OCI-LY7 (cell line): ENCODE measurements at regions not wholly inside any gene's neighbourhood (a gene's known extent, or its start where the extent isn't known, plus 50 kb on each side); places are given as distances from the start of the nearest gene placed in this dataset.

Source experiments
- BruUV-seq: library from RNA; stranded (reverse); fragments of 400-500 nt; replicated peaks from 2 replicates; lab custom pipeline; 2021; lab: Mats Ljungman, UMichigan
- CTCF ChIA-PET: fragments of 300-600 bp; sonication (Branson Sonifier 250); formaldehyde crosslinking; loops from one replicate; lab custom pipeline; 2022; ENCODE audit warnings: antibody characterized with exemption; ENCODE audit not compliant: unreplicated experiment; lab: Charles Lee
- POLR2A ChIA-PET: fragments of 300-600 bp; sonication (Branson Sonifier 250); formaldehyde crosslinking; loops from one replicate; lab custom pipeline; 2022; ENCODE audit warnings: antibody characterized with exemption; lab: Charles Lee
- DNase-seq: peaks from one replicate; pipeline ENCODE4 v3.0.0-alpha.2; 2015; ENCODE audit warnings: low spot score
- H2AFZ ChIP-seq: fragments of 200-600 bp; sonication (generic), shearing (Covaris generic); 2 replicates; pipeline ENCODE4 v1.6.1; 2014; ENCODE audit warnings: mild to moderate bottlenecking, antibody characterized with exemption, low read length, moderate library complexity
- H3K27ac ChIP-seq: fragments of 200-600 bp; sonication (generic); 2 replicates; pipeline ENCODE4 v1.5.1; 2014; ENCODE audit warnings: mixed run types, low read depth, mild to moderate bottlenecking, moderate library complexity, low read length, inconsistent platforms; ENCODE audit not compliant: poor library complexity, severe bottlenecking
- H3K36me3 ChIP-seq: fragments of 200-600 bp; sonication (generic); 2 replicates; pipeline ENCODE4 v1.6.1; 2014; ENCODE audit warnings: mild to moderate bottlenecking, antibody characterized with exemption, low read length, moderate library complexity, mixed read lengths; ENCODE audit not compliant: insufficient read depth
- H3K4me1 ChIP-seq: fragments of 200-600 bp; sonication (generic); 2 replicates; pipeline ENCODE4 v1.5.1; 2014; ENCODE audit warnings: mild to moderate bottlenecking, low read length; ENCODE audit not compliant: insufficient read depth, poor library complexity, severe bottlenecking
- H3K4me2 ChIP-seq: fragments of 200-600 bp; sonication (generic); 2 replicates; pipeline ENCODE4 v1.6.1; 2014; ENCODE audit warnings: mild to moderate bottlenecking, low read length
- H3K4me3 ChIP-seq: fragments of 200-600 bp; sonication (generic); 2 replicates; pipeline ENCODE4 v1.5.1; 2014; ENCODE audit warnings: mild to moderate bottlenecking, low read depth, low read length; ENCODE audit not compliant: poor library complexity, severe bottlenecking
- H3K79me2 ChIP-seq: fragments of 200-600 bp; sonication (generic); 2 replicates; pipeline ENCODE4 v1.6.1; 2016; ENCODE audit warnings: low read depth, mild to moderate bottlenecking, low read length, moderate library complexity, mixed read lengths; ENCODE audit not compliant: insufficient read depth
- H3K9me2 ChIP-seq: fragments of 200-600 bp; sonication (generic); 2 replicates; pipeline ENCODE4 v1.6.1; 2016; ENCODE audit warnings: mild to moderate bottlenecking, low read length, mixed read lengths; ENCODE audit not compliant: insufficient read depth
- H3K9me3 ChIP-seq: fragments of 200-600 bp; sonication (generic); 2 replicates; pipeline ENCODE4 v1.6.1; 2014; ENCODE audit warnings: mild to moderate bottlenecking, mixed run types, low read length, mixed read lengths
- H4K20me1 ChIP-seq: fragments of 200-600 bp; sonication (generic); 2 replicates; pipeline ENCODE4 v1.6.1; 2014; ENCODE audit warnings: mild to moderate bottlenecking, antibody characterized with exemption, low read length, moderate library complexity, mixed read lengths; ENCODE audit not compliant: insufficient read depth
- EZH2phosphoT487 ChIP-seq: fragments of 200-600 bp; sonication (generic); IDR thresholded peaks from 2 replicates; pipeline ENCODE4 v1.6.1; 2018; ENCODE audit warnings: low read depth, borderline replicate concordance, mild to moderate bottlenecking, mixed run types, antibody characterized with exemption, low read length, moderate library complexity, mixed read lengths
- intact Hi-C: fragments of 100-400 bp; cut with micrococcal nuclease; formaldehyde crosslinking; loops from one replicate; pipeline ENCODE4 v1.10.0; 2022; ENCODE audit not compliant: unreplicated experiment
- TF ChIP-seq, protein P1 (sequence below): fragments of 200-600 bp; sonication (generic); conservative IDR thresholded peaks from 2 replicates; pipeline ENCODE4 v1.5.1; 2014; ENCODE audit warnings: mild to moderate bottlenecking, antibody characterized with exemption, low read length, moderate library complexity, mixed read lengths

DNA sequence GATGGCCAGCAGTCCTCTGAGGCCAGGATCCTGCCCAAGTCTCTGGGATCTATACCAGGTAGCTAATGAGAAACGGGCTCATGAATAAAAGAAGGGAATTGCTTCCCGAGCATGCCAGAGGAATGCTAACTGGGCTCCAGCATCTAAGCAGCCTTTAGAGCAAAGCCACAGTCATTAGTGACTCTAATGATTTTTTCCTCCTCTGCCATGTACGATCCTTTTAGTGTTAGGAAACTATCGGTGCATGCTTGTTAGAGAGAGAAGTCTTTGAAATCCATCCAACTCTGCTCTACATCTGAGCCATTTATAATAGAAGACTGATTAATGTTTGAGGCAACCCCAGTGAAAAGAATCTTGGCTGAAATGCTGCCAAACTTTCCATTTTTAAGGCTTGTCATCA is 124.9 kb upstream of the TCERG1L start:
- no peak overlapping the region for H3K4me3 ChIP-seq
- DNase-seq = no peak
- H3K27ac ChIP-seq = no peak overlapping the region
- no TSS peak for BruUV-seq
- ChIA-PET CTCF (no interaction called here), POLR2A (no interaction called here)
- no peaks in the 10 kb centered on the region for H3K4me1 ChIP-seq
- no peak overlapping the region for H2AFZ ChIP-seq
- H3K4me2 ChIP-seq = no peak overlapping the region
- H4K20me1 ChIP-seq = no peaks in the 10 kb centered on the region
- TF ChIP-seq, protein P1, sequence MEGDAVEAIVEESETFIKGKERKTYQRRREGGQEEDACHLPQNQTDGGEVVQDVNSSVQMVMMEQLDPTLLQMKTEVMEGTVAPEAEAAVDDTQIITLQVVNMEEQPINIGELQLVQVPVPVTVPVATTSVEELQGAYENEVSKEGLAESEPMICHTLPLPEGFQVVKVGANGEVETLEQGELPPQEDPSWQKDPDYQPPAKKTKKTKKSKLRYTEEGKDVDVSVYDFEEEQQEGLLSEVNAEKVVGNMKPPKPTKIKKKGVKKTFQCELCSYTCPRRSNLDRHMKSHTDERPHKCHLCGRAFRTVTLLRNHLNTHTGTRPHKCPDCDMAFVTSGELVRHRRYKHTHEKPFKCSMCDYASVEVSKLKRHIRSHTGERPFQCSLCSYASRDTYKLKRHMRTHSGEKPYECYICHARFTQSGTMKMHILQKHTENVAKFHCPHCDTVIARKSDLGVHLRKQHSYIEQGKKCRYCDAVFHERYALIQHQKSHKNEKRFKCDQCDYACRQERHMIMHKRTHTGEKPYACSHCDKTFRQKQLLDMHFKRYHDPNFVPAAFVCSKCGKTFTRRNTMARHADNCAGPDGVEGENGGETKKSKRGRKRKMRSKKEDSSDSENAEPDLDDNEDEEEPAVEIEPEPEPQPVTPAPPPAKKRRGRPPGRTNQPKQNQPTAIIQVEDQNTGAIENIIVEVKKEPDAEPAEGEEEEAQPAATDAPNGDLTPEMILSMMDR = no peak
- no peak for TF ChIP-seq EZH2phosphoT487
- no peaks in the 10 kb centered on the region for H3K9me2 ChIP-seq
- intact Hi-C loops = no loop called here
- no peaks in the 10 kb centered on the region for H3K9me3 ChIP-seq
- H3K79me2 ChIP-seq = no peaks in the 10 kb centered on the region
- no peaks in the 10 kb centered on the region for H3K36me3 ChIP-seq

DNA sequence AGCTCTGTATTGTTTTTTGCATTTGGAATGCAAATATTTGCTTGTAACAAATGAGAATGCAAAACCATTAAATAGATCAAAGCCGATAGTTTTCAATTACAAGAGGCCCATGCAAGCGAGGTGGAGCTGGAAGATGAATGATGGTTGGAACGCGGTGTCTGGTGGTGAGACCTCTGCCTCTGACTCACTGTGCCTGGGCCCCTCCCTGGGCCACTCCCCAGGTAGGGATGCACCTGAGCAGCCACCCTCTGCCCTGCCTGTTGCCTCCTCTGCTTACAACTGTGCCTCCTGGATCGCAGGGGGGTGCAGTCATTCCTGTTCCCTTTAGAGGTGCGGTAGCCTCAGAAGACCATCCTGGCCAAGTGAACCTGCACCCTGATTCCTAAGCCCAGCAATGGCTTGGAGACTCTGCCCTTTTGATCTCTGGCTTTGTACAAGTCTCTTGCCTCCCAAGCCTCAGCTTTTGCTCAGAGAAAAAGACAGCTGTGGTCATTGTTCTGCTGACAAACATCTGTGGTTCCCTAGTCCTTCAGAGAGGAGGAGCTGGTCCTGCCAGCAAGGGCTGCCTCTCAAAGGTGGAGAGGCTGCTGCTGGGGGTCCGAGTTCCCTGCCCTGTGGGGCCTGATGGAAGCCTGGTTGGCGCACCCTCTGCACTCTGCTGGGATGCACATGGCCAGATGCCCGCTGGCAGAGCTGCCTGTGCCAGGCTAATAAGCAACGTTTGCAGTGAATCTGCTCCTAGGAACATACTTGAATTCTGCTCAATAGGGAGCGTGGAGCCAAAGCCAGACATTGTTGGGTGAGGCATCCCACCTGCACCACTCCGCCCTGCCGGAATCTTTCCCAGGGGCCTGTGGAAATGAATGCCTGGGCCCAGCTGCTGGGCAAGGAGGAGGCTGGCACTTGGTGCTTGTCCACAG is 126.3 kb upstream of the TCERG1L start:
- Histone ChIP-seq H3K9me3 (no peaks in the 10 kb centered on the region), H4K20me1 (no peaks in the 10 kb centered on the region), H3K36me3 (no peaks in the 10 kb centered on the region), H3K4me3 (no peak overlapping the region), H3K27ac (no peak overlapping the region), H3K4me1 (no peaks in the 10 kb centered on the region), H3K4me2 (no peak overlapping the region), H3K79me2 (no peaks in the 10 kb centered on the region), H2AFZ (no peak overlapping the region), H3K9me2 (no peaks in the 10 kb centered on the region)
- BruUV-seq = no TSS peak
- ChIA-PET POLR2A (no interaction called here), CTCF (no interaction called here)
- TF ChIP-seq, protein P1 = no peak
- no peak for TF ChIP-seq EZH2phosphoT487
- DNase-seq = no peak
- intact Hi-C loops = no loop called here

DNA sequence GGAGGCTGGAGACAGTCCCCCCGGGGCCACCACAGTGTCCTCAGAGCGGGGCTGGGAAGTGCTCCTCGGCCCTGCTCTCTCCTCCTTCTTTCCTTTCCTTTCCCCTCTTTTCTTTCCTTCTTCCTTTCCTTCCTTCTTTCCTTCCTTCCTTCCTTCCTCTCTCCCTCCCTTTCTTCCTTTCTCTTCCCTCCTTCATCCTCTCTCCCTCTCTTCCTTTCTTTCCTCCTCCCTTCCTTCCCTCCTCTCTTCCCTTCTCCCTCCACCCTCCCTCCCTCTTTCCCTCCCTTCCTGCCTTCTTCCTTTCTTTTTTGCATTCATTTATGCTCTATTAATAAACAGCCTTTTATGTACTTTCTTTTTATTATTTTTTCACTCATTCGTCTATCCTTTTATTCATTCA is 127.1 kb upstream of the TCERG1L start:
- Histone ChIP-seq H3K9me3 (no peaks in the 10 kb centered on the region), H3K4me3 (no peak overlapping the region), H4K20me1 (no peaks in the 10 kb centered on the region), H3K27ac (no peak overlapping the region), H3K79me2 (no peaks in the 10 kb centered on the region), H3K4me2 (no peak overlapping the region), H2AFZ (no peak overlapping the region), H3K36me3 (no peaks in the 10 kb centered on the region), H3K9me2 (no peaks in the 10 kb centered on the region), H3K4me1 (no peaks in the 10 kb centered on the region)
- no peak for DNase-seq
- POLR2A ChIA-PET = no interaction called here
- CTCF ChIA-PET = no interaction called here
- intact Hi-C loops = no loop called here
- TF ChIP-seq, protein P1 = no peak
- no peak for TF ChIP-seq EZH2phosphoT487
- no TSS peak for BruUV-seq
